DND-41 (cell line): ENCODE measurements at regions not wholly inside any gene's neighbourhood (a gene's known extent, or its start where the extent isn't known, plus 50 kb on each side); places are given as distances from the start of the nearest gene placed in this dataset.

Source experiments
- CTCF ChIP-seq: IDR thresholded peaks from 2 replicates; pipeline ENCODE4 v1.5.1; 2012; ENCODE audit warnings: borderline replicate concordance, low read length, moderate library complexity, mild to moderate bottlenecking; ENCODE audit not compliant: poor library complexity, severe bottlenecking; ENCODE audit errors: extremely low read depth
- EZH2 ChIP-seq: IDR thresholded peaks from 3 replicates; pipeline ENCODE4 v1.6.1; 2012; ENCODE audit warnings: borderline replicate concordance, low read depth, mild to moderate bottlenecking, moderate library complexity, low read length, inconsistent platforms; ENCODE audit not compliant: severe bottlenecking

- TF ChIP-seq CTCF, result no peak
- no peak for TF ChIP-seq EZH2
Observed at GRCh38 chr3:8094415-8094814, 407.2 kb upstream of the LMCD1 start.
